Keratinocyte (primary cell): ENCODE measurements at regions not wholly inside any gene's neighbourhood (a gene's known extent, or its start where the extent isn't known, plus 50 kb on each side); places are given as distances from the start of the nearest gene placed in this dataset.

Experiments
- EZH2 ChIP-seq: IDR thresholded peaks from one replicate; pipeline ENCODE4 v1.6.1; 2012; ENCODE audit warnings: inconsistent platforms, mild to moderate bottlenecking, low read length, moderate library complexity
- TF ChIP-seq, protein P1 (sequence below), 3 experiments: IDR thresholded peaks in 1 of 3; conservative IDR thresholded peaks in 1 of 3; optimal IDR thresholded peaks in 1 of 3; 2 replicates in 2 of 3; 3 replicates in 1 of 3; pipeline versions ENCODE3 to v1.5.1; 2011; ENCODE audit warnings: low read length in 3 of 3, mild to moderate bottlenecking in 3 of 3, moderate library complexity in 2 of 3, control low read depth in 1 of 3, inconsistent platforms in 1 of 3; ENCODE audit not compliant: insufficient read depth in 2 of 3; ENCODE audit errors: extremely low read depth in 1 of 3

DNA sequence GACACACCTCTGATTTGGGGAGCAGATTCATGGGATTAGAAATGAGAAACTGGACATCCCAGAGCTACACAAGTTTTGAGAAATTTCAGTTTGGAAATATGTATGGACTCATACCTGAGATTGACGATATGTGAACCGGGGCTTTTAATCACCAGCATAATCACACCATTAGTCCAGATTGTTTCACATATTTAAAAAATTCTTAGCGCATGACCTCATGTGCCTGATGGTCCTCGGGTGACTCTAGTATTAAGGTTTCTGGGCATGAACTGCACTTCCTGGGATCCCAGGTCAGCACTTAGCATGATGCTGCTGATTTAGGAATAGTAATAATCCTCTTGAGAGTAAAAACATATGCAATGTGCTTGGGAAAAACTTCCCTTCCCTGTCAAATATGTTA, 91.9 kb upstream of the BCOR start:
- TF ChIP-seq EZH2 = no peak
- TF ChIP-seq, protein P1, sequence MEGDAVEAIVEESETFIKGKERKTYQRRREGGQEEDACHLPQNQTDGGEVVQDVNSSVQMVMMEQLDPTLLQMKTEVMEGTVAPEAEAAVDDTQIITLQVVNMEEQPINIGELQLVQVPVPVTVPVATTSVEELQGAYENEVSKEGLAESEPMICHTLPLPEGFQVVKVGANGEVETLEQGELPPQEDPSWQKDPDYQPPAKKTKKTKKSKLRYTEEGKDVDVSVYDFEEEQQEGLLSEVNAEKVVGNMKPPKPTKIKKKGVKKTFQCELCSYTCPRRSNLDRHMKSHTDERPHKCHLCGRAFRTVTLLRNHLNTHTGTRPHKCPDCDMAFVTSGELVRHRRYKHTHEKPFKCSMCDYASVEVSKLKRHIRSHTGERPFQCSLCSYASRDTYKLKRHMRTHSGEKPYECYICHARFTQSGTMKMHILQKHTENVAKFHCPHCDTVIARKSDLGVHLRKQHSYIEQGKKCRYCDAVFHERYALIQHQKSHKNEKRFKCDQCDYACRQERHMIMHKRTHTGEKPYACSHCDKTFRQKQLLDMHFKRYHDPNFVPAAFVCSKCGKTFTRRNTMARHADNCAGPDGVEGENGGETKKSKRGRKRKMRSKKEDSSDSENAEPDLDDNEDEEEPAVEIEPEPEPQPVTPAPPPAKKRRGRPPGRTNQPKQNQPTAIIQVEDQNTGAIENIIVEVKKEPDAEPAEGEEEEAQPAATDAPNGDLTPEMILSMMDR (optimal IDR thresholded peaks at IDR 0.05 in 1 of 3, IDR thresholded peaks at IDR 0.05 in 1 of 3, conservative IDR thresholded peaks at IDR 0.05 in 1 of 3; ENCODE audit: extremely low read depth in 1 of 3, insufficient read depth in 2 of 3, low read length in 3 of 3) = no peak
